HEK293 (cell line): ENCODE measurements at regions not wholly inside any gene's neighbourhood (a gene's known extent, or its start where the extent isn't known, plus 50 kb on each side); places are given as distances from the start of the nearest gene placed in this dataset.

Source experiments
- CTCF ChIA-PET: fragments of 350-600 bp; formaldehyde crosslinking; extraction: SDS; loops from one replicate; lab custom pipeline; 2021; ENCODE audit warnings: antibody characterized with exemption; lab: Yijun Ruan, JAX
- POLR2A ChIA-PET: fragments of 300-600 bp; formaldehyde crosslinking; extraction: SDS; loops from one replicate; lab custom pipeline; 2020; ENCODE audit warnings: antibody characterized with exemption, inconsistent platforms; lab: Yijun Ruan, JAX
- H3K27ac ChIP-seq: fragments of 200-500 bp; sonication (Bioruptor generic); 2 replicates; pipeline ENCODE4 v1.5.1; 2014; ENCODE audit warnings: low read depth, low read length, control low read depth, inconsistent platforms; ENCODE audit errors: extremely low read depth
- H3K36me3 ChIP-seq, 2 experiments: fragments of 200-500 bp in 1 of 2; sonication (Bioruptor generic) in 1 of 2; 1 replicate in 1 of 2; 2 replicates in 1 of 2; pipeline ENCODE4 v1.5.1; 2014 to 2017; ENCODE audit warnings: inconsistent platforms in 2 of 2, low read length in 2 of 2; ENCODE audit not compliant: control insufficient read depth in 2 of 2, insufficient read depth in 1 of 2
- H3K4me1 ChIP-seq: fragments of 200-500 bp; sonication (Bioruptor generic); 2 replicates; pipeline ENCODE4 v1.5.1; 2014; ENCODE audit warnings: mild to moderate bottlenecking, low read length, inconsistent platforms; ENCODE audit not compliant: control insufficient read depth, insufficient read depth
- H3K4me3 ChIP-seq: 2 replicates; pipeline ENCODE4 v1.5.1; 2011; ENCODE audit warnings: low read depth, mild to moderate bottlenecking, control low read depth, low read length, moderate library complexity
- H3K9me3 ChIP-seq: fragments of 200-500 bp; sonication (Bioruptor generic); 2 replicates; pipeline ENCODE4 v1.5.1; 2014; ENCODE audit warnings: low read depth, low read length, inconsistent platforms; ENCODE audit not compliant: control insufficient read depth, insufficient read depth
- FEZF1 ChIP-seq: fragments of 450-650 bp; formaldehyde crosslinking; IDR thresholded peaks from 2 replicates; pipeline ENCODE4 v1.5.1; 2016; ENCODE audit warnings: missing biosample characterization, missing genetic modification characterization
- HOXA7 ChIP-seq: sonication (generic); formaldehyde crosslinking; IDR thresholded peaks from 2 replicates; pipeline ENCODE4 v1.8.1; 2022; ENCODE audit warnings: missing genetic modification reagents, borderline replicate concordance
- KLF9 ChIP-seq: fragments of 450-650 bp; formaldehyde crosslinking; IDR thresholded peaks from 2 replicates; pipeline ENCODE4 v1.5.1; 2016; ENCODE audit warnings: missing biosample characterization, missing genetic modification characterization, low read depth
- RBAK ChIP-seq: fragments of 450-650 bp; formaldehyde crosslinking; IDR thresholded peaks from 2 replicates; pipeline ENCODE4 v1.5.1; 2016; ENCODE audit warnings: missing biosample characterization, missing genetic modification characterization
- SALL2 ChIP-seq: fragments of 450-650 bp; formaldehyde crosslinking; IDR thresholded peaks from 2 replicates; pipeline ENCODE4 v1.5.0; 2017; ENCODE audit warnings: missing biosample characterization, mild to moderate bottlenecking, missing genetic modification characterization, borderline replicate concordance
- TCF7L2 ChIP-seq: IDR thresholded peaks from 2 replicates; pipeline ENCODE4 v1.6.1; 2011; ENCODE audit warnings: low read depth, mild to moderate bottlenecking, inconsistent platforms, low read length, moderate library complexity, borderline replicate concordance
- ZNF114 ChIP-seq: fragments of 450-650 bp; formaldehyde crosslinking; IDR thresholded peaks from 2 replicates; pipeline ENCODE4 v1.5.0; 2017; ENCODE audit warnings: missing biosample characterization, missing genetic modification characterization
- ZNF133 ChIP-seq: fragments of 450-650 bp; formaldehyde crosslinking; IDR thresholded peaks from 2 replicates; pipeline ENCODE4 v1.5.1; 2016; ENCODE audit warnings: missing biosample characterization, missing genetic modification characterization
- ZNF175 ChIP-seq: fragments of 450-650 bp; formaldehyde crosslinking; IDR thresholded peaks from 2 replicates; pipeline ENCODE4 v1.5.1; 2016; ENCODE audit warnings: missing biosample characterization, missing genetic modification characterization
- ZNF24 ChIP-seq: fragments of 450-650 bp; formaldehyde crosslinking; IDR thresholded peaks from 2 replicates; pipeline ENCODE4 v1.5.1; 2016; ENCODE audit warnings: missing biosample characterization, missing genetic modification characterization
- ZNF350 ChIP-seq: fragments of 450-650 bp; formaldehyde crosslinking; IDR thresholded peaks from 2 replicates; pipeline ENCODE4 v1.5.0; 2017; ENCODE audit warnings: missing biosample characterization, mild to moderate bottlenecking, missing genetic modification characterization
- ZNF37A ChIP-seq: fragments of 450-650 bp; IDR thresholded peaks from 2 replicates; pipeline ENCODE4 v1.5.1; 2018; ENCODE audit warnings: missing biosample characterization, missing genetic modification characterization
- ZNF423 ChIP-seq: fragments of 450-650 bp; formaldehyde crosslinking; IDR thresholded peaks from 2 replicates; pipeline ENCODE4 v1.5.1; 2016; ENCODE audit warnings: missing biosample characterization, missing genetic modification characterization
- ZNF473 ChIP-seq: fragments of 450-650 bp; formaldehyde crosslinking; IDR thresholded peaks from 2 replicates; pipeline ENCODE4 v1.5.1; 2017; ENCODE audit warnings: missing biosample characterization, missing genetic modification characterization
- ZNF530 ChIP-seq: fragments of 450-650 bp; formaldehyde crosslinking; IDR thresholded peaks from 2 replicates; pipeline ENCODE4 v1.5.1; 2016; ENCODE audit warnings: low read depth, missing biosample characterization, missing genetic modification characterization
- ZNF555 ChIP-seq: fragments of 450-650 bp; formaldehyde crosslinking; conservative IDR thresholded peaks from 2 replicates; pipeline ENCODE4 v1.5.1; 2017; ENCODE audit warnings: missing biosample characterization, mild to moderate bottlenecking, missing genetic modification characterization, inconsistent platforms
- ZNF561 ChIP-seq: fragments of 450-650 bp; IDR thresholded peaks from 2 replicates; pipeline ENCODE4 v1.5.1; 2018; ENCODE audit warnings: missing biosample characterization, missing genetic modification characterization, borderline replicate concordance
- ZNF596 ChIP-seq: fragments of 450-650 bp; IDR thresholded peaks from 2 replicates; pipeline ENCODE4 v1.5.0; 2018; ENCODE audit warnings: missing biosample characterization, mild to moderate bottlenecking, missing genetic modification characterization, moderate library complexity
- ZNF600 ChIP-seq: fragments of 450-650 bp; formaldehyde crosslinking; IDR thresholded peaks from 2 replicates; pipeline ENCODE4 v1.5.1; 2016; ENCODE audit warnings: missing biosample characterization, missing genetic modification characterization
- ZNF610 ChIP-seq: fragments of 450-650 bp; formaldehyde crosslinking; IDR thresholded peaks from 2 replicates; pipeline ENCODE4 v1.5.1; 2016; ENCODE audit warnings: missing biosample characterization, missing genetic modification characterization, borderline replicate concordance
- ZNF624 ChIP-seq: fragments of 450-650 bp; formaldehyde crosslinking; IDR thresholded peaks from 2 replicates; pipeline ENCODE4 v1.5.1; 2017; ENCODE audit warnings: missing biosample characterization, missing genetic modification characterization
- ZNF791 ChIP-seq: fragments of 450-650 bp; formaldehyde crosslinking; IDR thresholded peaks from 2 replicates; pipeline ENCODE4 v1.5.1; 2016; ENCODE audit warnings: missing biosample characterization, missing genetic modification characterization
- ZNF843 ChIP-seq: fragments of 450-650 bp; formaldehyde crosslinking; IDR thresholded peaks from 2 replicates; pipeline ENCODE4 v1.5.1; 2016; ENCODE audit warnings: missing biosample characterization, missing genetic modification characterization
- ZXDB ChIP-seq: fragments of 450-650 bp; formaldehyde crosslinking; IDR thresholded peaks from 2 replicates; pipeline ENCODE4 v1.5.1; 2016; ENCODE audit warnings: missing biosample characterization, missing genetic modification characterization
- TF ChIP-seq, protein P1 (sequence below): fragments of 450-650 bp; formaldehyde crosslinking; IDR thresholded peaks from 2 replicates; pipeline ENCODE4; 2016; ENCODE audit warnings: missing biosample characterization, missing genetic modification characterization
- TF ChIP-seq, protein P2 (sequence below): IDR thresholded peaks from 2 replicates; pipeline ENCODE4 v1.6.1; 2011; ENCODE audit warnings: mild to moderate bottlenecking, low read depth, low read length, borderline replicate concordance
- TF ChIP-seq, protein P3 (sequence below): fragments of 450-650 bp; formaldehyde crosslinking; IDR thresholded peaks from 2 replicates; pipeline ENCODE4 v1.5.1; 2016; ENCODE audit warnings: missing biosample characterization, missing genetic modification characterization, borderline replicate concordance
- TF ChIP-seq, protein P4 (sequence below): fragments of 450-650 bp; formaldehyde crosslinking; IDR thresholded peaks from 2 replicates; pipeline ENCODE4 v1.5.1; 2016; ENCODE audit warnings: missing biosample characterization, missing genetic modification characterization

DNA sequence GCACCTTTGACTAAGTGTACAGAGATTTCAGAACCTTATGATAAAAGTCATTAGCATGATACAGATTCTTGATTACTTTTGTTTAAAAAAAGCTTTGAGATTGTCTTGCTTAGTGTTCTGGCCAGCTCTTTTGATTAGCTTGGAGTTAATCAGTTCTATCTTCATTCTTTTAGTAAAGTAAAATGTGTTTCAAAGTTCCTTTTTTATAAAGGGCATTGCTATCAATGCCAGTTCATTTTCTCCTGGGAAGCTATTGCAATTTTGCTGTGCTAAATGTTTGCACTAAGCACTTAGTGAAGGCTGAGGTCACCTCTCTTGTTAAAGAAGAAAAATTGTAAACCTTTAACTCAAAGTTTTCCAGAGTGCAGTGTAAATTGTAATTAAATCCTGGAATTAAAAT, 946.7 kb upstream of the TMPRSS15 start:
- no peak overlapping the region for H3K27ac ChIP-seq
- CTCF ChIA-PET = interaction anchor here (0.7 kb wide), 1 partner anchor 22 kb away, joined by 5 read pairs; no protein-coding TSS in a partner anchor
- no peaks in the 10 kb centered on the region for H3K4me1 ChIP-seq
- no peaks in the 10 kb centered on the region; a peak in 1 of 3 replicates for H3K36me3 ChIP-seq
- POLR2A ChIA-PET = no interaction called here
- no peaks in the 10 kb centered on the region for H3K9me3 ChIP-seq
- H3K4me3 ChIP-seq = no peak overlapping the region
- no peak for TF ChIP-seq ZNF37A
- TF ChIP-seq, protein P1, sequence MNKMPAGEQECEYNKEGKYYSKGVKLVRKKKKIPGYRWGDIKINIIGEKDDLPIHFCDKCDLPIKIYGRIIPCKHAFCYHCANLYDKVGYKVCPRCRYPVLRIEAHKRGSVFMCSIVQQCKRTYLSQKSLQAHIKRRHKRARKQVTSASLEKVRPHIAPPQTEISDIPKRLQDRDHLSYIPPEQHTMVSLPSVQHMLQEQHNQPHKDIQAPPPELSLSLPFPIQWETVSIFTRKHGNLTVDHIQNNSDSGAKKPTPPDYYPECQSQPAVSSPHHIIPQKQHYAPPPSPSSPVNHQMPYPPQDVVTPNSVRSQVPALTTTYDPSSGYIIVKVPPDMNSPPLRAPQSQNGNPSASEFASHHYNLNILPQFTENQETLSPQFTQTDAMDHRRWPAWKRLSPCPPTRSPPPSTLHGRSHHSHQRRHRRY (tag by site-specific recombination) = no peak
- no peak for TF ChIP-seq ZNF350
- no peak for TF ChIP-seq ZNF423 (tag by site-specific recombination)
- no peak for TF ChIP-seq ZNF791
- TF ChIP-seq ZNF24 (tag by site-specific recombination) = no peak
- TF ChIP-seq KLF9 (tag by site-specific recombination) = no peak
- no peak for TF ChIP-seq ZNF596 (tag by site-specific recombination)
- no peak for TF ChIP-seq TCF7L2
- TF ChIP-seq ZNF610 (tag by site-specific recombination) = no peak
- TF ChIP-seq ZNF624 (tag by site-specific recombination) = no peak

DNA sequence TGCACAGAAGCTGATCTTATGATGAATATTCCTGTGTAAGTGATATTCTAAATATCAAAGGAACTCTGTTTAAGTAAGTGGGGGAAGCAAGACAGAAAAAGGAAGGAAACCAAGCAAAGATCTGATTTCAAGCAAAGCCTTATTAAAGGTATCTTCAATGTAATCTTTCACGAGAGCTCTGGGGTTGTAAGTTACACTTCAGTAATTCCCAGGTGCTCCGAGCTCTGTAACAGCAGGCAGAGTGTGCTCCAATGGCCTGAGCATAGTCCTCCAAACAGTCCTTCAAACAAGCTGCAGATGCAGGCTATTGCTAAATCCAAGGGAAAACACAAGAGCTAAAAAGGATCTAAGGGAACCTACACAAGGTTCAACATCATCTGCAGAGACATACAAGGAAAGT, 949.7 kb upstream of the TMPRSS15 start:
- no peak for TF ChIP-seq ZXDB
- no peak overlapping the region for H3K4me3 ChIP-seq
- H3K27ac ChIP-seq = no peak overlapping the region
- POLR2A ChIA-PET = no interaction called here
- CTCF ChIA-PET = no interaction called here
- no peaks in the 10 kb centered on the region for H3K9me3 ChIP-seq
- H3K4me1 ChIP-seq = no peaks in the 10 kb centered on the region
- no peaks in the 10 kb centered on the region; a peak in 1 of 3 replicates for H3K36me3 ChIP-seq

DNA sequence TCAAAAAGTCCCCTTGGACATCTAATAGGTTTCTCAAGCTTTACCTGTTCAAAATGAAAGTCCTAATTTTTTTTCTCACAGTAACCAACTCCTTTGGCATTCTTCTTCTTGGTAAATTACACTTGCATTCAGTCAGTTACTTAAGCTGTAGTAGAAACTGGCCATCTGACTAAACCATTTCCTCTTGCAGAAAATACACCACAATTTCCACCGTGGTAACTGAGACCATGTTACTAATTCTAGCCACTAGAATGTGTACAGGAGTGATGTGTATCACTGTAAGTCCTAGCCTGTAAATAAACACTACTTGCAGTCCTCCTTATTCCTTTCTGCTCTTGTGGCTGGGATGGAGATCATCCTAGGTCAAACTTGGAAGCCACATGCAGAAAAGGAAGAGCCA, 965.4 kb upstream of the TMPRSS15 start:
- no peaks in the 10 kb centered on the region for H3K4me1 ChIP-seq
- no peak overlapping the region for H3K4me3 ChIP-seq
- TF ChIP-seq, protein P2, sequence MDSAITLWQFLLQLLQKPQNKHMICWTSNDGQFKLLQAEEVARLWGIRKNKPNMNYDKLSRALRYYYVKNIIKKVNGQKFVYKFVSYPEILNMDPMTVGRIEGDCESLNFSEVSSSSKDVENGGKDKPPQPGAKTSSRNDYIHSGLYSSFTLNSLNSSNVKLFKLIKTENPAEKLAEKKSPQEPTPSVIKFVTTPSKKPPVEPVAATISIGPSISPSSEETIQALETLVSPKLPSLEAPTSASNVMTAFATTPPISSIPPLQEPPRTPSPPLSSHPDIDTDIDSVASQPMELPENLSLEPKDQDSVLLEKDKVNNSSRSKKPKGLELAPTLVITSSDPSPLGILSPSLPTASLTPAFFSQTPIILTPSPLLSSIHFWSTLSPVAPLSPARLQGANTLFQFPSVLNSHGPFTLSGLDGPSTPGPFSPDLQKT = no peak
- TF ChIP-seq SALL2 = no peak
- TF ChIP-seq ZNF24 (tag by site-specific recombination) = no peak
- TF ChIP-seq, protein P3, sequence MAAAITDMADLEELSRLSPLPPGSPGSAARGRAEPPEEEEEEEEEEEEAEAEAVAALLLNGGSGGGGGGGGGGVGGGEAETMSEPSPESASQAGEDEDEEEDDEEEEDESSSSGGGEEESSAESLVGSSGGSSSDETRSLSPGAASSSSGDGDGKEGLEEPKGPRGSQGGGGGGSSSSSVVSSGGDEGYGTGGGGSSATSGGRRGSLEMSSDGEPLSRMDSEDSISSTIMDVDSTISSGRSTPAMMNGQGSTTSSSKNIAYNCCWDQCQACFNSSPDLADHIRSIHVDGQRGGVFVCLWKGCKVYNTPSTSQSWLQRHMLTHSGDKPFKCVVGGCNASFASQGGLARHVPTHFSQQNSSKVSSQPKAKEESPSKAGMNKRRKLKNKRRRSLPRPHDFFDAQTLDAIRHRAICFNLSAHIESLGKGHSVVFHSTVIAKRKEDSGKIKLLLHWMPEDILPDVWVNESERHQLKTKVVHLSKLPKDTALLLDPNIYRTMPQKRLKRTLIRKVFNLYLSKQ (tag by site-specific recombination) = no peak
- no peak for TF ChIP-seq ZNF600
- no peak for TF ChIP-seq ZNF843 (tag by site-specific recombination)
- no peak for TF ChIP-seq ZNF175 (tag by site-specific recombination)
- TF ChIP-seq ZNF530 = no peak
- TF ChIP-seq RBAK (tag by site-specific recombination) = no peak
- TF ChIP-seq ZNF555 (tag by site-specific recombination) = no peak
- no peak for TF ChIP-seq FEZF1 (tag by site-specific recombination)
- TF ChIP-seq ZNF561 (tag by site-specific recombination) = no peak
- TF ChIP-seq ZNF114 (tag by site-specific recombination) = no peak
- no peak for TF ChIP-seq ZNF473
- no peak for TF ChIP-seq HOXA7
- TF ChIP-seq ZNF133 (tag by site-specific recombination) = no peak
- TF ChIP-seq, protein P4, sequence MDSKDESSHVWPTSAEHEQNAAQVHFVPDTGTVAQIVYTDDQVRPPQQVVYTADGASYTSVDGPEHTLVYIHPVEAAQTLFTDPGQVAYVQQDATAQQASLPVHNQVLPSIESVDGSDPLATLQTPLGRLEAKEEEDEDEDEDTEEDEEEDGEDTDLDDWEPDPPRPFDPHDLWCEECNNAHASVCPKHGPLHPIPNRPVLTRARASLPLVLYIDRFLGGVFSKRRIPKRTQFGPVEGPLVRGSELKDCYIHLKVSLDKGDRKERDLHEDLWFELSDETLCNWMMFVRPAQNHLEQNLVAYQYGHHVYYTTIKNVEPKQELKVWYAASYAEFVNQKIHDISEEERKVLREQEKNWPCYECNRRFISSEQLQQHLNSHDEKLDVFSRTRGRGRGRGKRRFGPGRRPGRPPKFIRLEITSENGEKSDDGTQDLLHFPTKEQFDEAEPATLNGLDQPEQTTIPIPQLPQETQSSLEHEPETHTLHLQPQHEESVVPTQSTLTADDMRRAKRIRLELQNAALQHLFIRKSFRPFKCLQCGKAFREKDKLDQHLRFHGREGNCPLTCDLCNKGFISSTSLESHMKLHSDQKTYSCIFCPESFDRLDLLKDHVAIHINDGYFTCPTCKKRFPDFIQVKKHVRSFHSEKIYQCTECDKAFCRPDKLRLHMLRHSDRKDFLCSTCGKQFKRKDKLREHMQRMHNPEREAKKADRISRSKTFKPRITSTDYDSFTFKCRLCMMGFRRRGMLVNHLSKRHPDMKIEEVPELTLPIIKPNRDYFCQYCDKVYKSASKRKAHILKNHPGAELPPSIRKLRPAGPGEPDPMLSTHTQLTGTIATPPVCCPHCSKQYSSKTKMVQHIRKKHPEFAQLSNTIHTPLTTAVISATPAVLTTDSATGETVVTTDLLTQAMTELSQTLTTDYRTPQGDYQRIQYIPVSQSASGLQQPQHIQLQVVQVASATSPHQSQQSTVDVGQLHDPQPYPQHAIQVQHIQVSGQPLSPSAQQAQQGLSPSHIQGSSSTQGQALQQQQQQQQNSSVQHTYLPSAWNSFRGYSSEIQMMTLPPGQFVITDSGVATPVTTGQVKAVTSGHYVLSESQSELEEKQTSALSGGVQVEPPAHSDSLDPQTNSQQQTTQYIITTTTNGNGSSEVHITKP = no peak
- H3K36me3 ChIP-seq = no peaks in the 10 kb centered on the region
- ChIA-PET POLR2A (no interaction called here), CTCF (no interaction called here)
- H3K27ac ChIP-seq = no peak overlapping the region
- H3K9me3 ChIP-seq = no peaks in the 10 kb centered on the region
